ENCODE measurements at regions not wholly inside any gene's neighbourhood (a gene's known extent, or its start where the extent isn't known, plus 50 kb on each side); places are given as distances from the start of the nearest gene placed in this dataset.
"Not testable (repeated sequence)": the region's sequence is repeated elsewhere in the genome, so short reads cannot be mapped to it uniquely, and the experiment has no call there.

- TF ChIP-seq ZNF280D (tag by site-specific recombination; IDR thresholded peaks at IDR 0.05) = no peak
- TF ChIP-seq MZF1 (tag by site-specific recombination; IDR thresholded peaks at IDR 0.05; ENCODE audit: borderline replicate concordance) = no peak
- TF ChIP-seq ZNF394 (tag by site-specific recombination; IDR thresholded peaks at IDR 0.05; ENCODE audit: borderline replicate concordance) = no peak
- TF ChIP-seq ZNF513 (tag by site-specific recombination; IDR thresholded peaks at IDR 0.05) = no peak
- no peak for TF ChIP-seq ZBTB7A (tag by site-specific recombination; IDR thresholded peaks at IDR 0.05; ENCODE audit: low read depth)
- no peak for TF ChIP-seq PRDM10 (tag by site-specific recombination; IDR thresholded peaks at IDR 0.05)
- TF ChIP-seq BCL11A (tag by site-specific recombination; IDR thresholded peaks at IDR 0.05; ENCODE audit: low read depth) = no peak
These were observed 633.4 kb downstream of the EPHA3 start (continued) for GRCh38 chr3:89740881-89741177.

GRCh38 chr3:89742546-89742945, 635.1 kb downstream of the EPHA3 start:
- ChIA-PET POLR2A (no interaction called here), CTCF (no interaction called here)
- Histone ChIP-seq H3K9me3 (ENCODE audit: control insufficient read depth, insufficient read depth, low read depth, low read length) (no peaks in the 10 kb centered on the region), H3K27ac (ENCODE audit: extremely low read depth, low read depth, low read length) (no peak overlapping the region), H3K36me3 (ENCODE audit: control insufficient read depth in 2 of 2, insufficient read depth in 1 of 2, low read length in 2 of 2) (no peaks in the 10 kb centered on the region), H3K4me3 (ENCODE audit: low read depth, low read length) (no peak overlapping the region), H3K4me1 (ENCODE audit: control insufficient read depth, insufficient read depth, low read length) (no peaks in the 10 kb centered on the region)
- TF ChIP-seq ZNF324 (tag by site-specific recombination; IDR thresholded peaks at IDR 0.05) = no peak
- TF ChIP-seq ZBTB48 (tag by site-specific recombination; IDR thresholded peaks at IDR 0.05) = no peak
- no peak for TF ChIP-seq ZNF654 (tag by site-specific recombination; IDR thresholded peaks at IDR 0.05; ENCODE audit: low read depth)
- no peak for TF ChIP-seq GLI4 (tag by site-specific recombination; IDR thresholded peaks at IDR 0.05)

- peak; percentile 62 for TF ChIP-seq ZFP69B (tag by site-specific recombination; IDR thresholded peaks at IDR 0.05)
- H3K4me1 ChIP-seq (ENCODE audit: control insufficient read depth, insufficient read depth, low read length); H3K36me3 ChIP-seq (ENCODE audit: control insufficient read depth in 2 of 2, insufficient read depth in 1 of 2, low read length in 2 of 2); H3K4me3 ChIP-seq (ENCODE audit: low read depth, low read length); H3K27ac ChIP-seq (ENCODE audit: extremely low read depth, low read depth, low read length); H3K9me3 ChIP-seq (ENCODE audit: control insufficient read depth, insufficient read depth, low read depth, low read length); POLR2A ChIA-PET: not testable (repeated sequence)
- CTCF ChIA-PET = interaction anchor here (0.7 kb wide), 1 partner anchor 387 kb away, joined by 3 read pairs; no protein-coding TSS in a partner anchor
These were observed 640.3 kb downstream of the EPHA3 start for GRCh38 chr3:89747541-89748278.

Data from HEK293 (cell line).